ENCODE measurements at regions not wholly inside any gene's neighbourhood (a gene's known extent, or its start where the extent isn't known, plus 50 kb on each side); places are given as distances from the start of the nearest gene placed in this dataset.

GRCh38 chr19:28235606-28236125, 977.3 kb downstream of the UQCRFS1 start:
- TF ChIP-seq, protein P1, sequence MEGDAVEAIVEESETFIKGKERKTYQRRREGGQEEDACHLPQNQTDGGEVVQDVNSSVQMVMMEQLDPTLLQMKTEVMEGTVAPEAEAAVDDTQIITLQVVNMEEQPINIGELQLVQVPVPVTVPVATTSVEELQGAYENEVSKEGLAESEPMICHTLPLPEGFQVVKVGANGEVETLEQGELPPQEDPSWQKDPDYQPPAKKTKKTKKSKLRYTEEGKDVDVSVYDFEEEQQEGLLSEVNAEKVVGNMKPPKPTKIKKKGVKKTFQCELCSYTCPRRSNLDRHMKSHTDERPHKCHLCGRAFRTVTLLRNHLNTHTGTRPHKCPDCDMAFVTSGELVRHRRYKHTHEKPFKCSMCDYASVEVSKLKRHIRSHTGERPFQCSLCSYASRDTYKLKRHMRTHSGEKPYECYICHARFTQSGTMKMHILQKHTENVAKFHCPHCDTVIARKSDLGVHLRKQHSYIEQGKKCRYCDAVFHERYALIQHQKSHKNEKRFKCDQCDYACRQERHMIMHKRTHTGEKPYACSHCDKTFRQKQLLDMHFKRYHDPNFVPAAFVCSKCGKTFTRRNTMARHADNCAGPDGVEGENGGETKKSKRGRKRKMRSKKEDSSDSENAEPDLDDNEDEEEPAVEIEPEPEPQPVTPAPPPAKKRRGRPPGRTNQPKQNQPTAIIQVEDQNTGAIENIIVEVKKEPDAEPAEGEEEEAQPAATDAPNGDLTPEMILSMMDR (IDR thresholded peaks at IDR 0.05; ENCODE audit: low read depth, low read length, missing control alignments) = no peak
- DNase-seq (ENCODE audit: low read depth) = no peak
- no peak overlapping the region for H3K4me3 ChIP-seq (ENCODE audit: low read depth, low read length)

GRCh38 chr19:28234637-28235036, 978.3 kb downstream of the UQCRFS1 start:
- H3K4me3 ChIP-seq (ENCODE audit: low read depth, low read length) = no peak overlapping the region
- no peak for DNase-seq (ENCODE audit: low read depth)

GRCh38 chr19:28228854-28229253, 984.1 kb downstream of the UQCRFS1 start:
- TF ChIP-seq, protein P1 (IDR thresholded peaks at IDR 0.05; ENCODE audit: low read depth, low read length, missing control alignments) = no peak
- no peak for DNase-seq (ENCODE audit: low read depth)
- H3K4me3 ChIP-seq (ENCODE audit: low read depth, low read length) = no peak overlapping the region

More at GRCh38 chr19:28234637-28235036, 978.3 kb downstream of the UQCRFS1 start:
- TF ChIP-seq, protein P1 (IDR thresholded peaks at IDR 0.05; ENCODE audit: low read depth, low read length, missing control alignments) = no peak

DNA sequence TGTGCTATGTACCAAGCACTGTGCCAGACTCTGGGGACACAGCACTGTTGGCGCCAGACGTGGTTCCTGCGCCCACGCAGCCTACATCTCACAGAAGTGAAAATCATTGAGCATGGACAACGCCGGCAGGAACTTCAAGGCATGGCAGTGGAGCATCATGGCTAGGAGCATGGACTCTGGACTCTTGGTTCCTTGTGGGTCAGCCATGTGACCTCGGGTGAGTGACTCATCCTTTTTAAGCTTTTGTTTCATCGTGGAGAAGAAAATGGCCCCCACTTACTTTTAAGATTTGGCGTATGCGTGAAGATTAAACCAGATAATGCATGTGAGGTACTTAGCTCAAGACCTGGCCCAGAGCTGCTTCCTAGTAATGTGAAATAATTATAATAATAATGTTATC, 988.5 kb downstream of the UQCRFS1 start:
- DNase-seq (ENCODE audit: low read depth) = no peak
- TF ChIP-seq, protein P1 (IDR thresholded peaks at IDR 0.05; ENCODE audit: low read depth, low read length, missing control alignments) = no peak
- no peak overlapping the region for H3K4me3 ChIP-seq (ENCODE audit: low read depth, low read length)

- DNase-seq (ENCODE audit: low read depth) = no peak
- H3K4me3 ChIP-seq (ENCODE audit: low read depth, low read length) = no peak overlapping the region
- TF ChIP-seq, protein P1 (IDR thresholded peaks at IDR 0.05; ENCODE audit: low read depth, low read length, missing control alignments) = no peak
Observed at GRCh38 chr19:28221736-28222135, 991.2 kb downstream of the UQCRFS1 start.

DNA sequence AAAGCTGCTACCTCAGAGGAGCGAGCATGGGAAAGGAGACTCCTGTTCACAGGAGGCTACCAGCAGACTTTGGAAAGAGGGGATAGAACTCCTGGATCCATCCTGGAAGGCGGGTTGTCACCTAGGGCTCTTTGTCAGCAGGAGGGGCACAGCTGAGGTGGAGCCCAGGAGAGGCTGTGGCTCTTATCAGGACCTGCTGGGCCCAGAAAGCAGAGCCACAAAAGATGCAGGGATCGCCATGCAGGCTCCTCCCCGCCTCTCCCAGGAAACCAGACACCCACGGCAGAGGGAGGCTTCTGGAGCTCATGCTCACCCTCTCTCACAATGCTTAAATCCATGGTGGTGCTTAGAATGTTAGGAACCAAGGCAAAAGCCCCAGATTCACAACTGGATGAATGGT, 994.2 kb downstream of the UQCRFS1 start:
- TF ChIP-seq, protein P1 (IDR thresholded peaks at IDR 0.05; ENCODE audit: low read depth, low read length, missing control alignments) = no peak
- no peak overlapping the region for H3K4me3 ChIP-seq (ENCODE audit: low read depth, low read length)

DNA sequence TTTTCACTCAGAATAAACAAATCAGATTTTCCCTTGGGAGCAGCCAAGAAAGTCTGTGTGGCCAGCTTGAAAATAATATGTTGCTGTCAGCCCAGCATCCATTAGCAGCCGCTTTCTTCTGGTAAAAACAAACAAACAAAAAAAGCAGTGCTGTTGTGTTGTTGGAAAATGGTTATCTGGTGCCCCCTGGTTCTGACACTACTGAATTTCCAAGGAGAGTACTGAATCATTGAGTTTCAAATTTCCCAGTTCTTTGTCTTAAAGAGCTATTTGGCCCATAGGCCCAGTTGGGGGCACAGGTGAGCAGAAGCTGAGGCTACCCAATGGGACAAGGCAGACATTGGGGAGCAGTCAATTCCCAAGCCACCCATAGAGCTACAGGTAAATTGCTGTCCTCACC, 995.9 kb downstream of the UQCRFS1 start:
- no peak overlapping the region for H3K4me3 ChIP-seq (ENCODE audit: low read depth, low read length)
- TF ChIP-seq, protein P1 (IDR thresholded peaks at IDR 0.05; ENCODE audit: low read depth, low read length, missing control alignments) = no peak
- DNase-seq (ENCODE audit: low read depth) = no peak

More for the DNA sequence above, 994.2 kb downstream of the UQCRFS1 start:
- no peak for DNase-seq (ENCODE audit: low read depth)
